HG02588 (cell line): ENCODE measurements at regions not wholly inside any gene's neighbourhood (a gene's known extent, or its start where the extent isn't known, plus 50 kb on each side); places are given as distances from the start of the nearest gene placed in this dataset.
"Not testable (repeated sequence)": the region's sequence is repeated elsewhere in the genome, so short reads cannot be mapped to it uniquely, and the experiment has no call there.

Experiments used
- ATAC-seq: cut with Tn5 transposase; IDR thresholded peaks from one replicate; pipeline ENCODE4 v1.9.1; 2021; ENCODE audit warnings: mild to moderate bottlenecking, moderate library complexity; ENCODE audit not compliant: unreplicated experiment

- ATAC-seq = no peak
Observed at GRCh38 chr6:9744119-9744518, 670.8 kb downstream of the TFAP2A start.

GRCh38 chr6:9732056-9732455 lies 682.8 kb downstream of the TFAP2A start:
- no peak for ATAC-seq

- not testable (repeated sequence) for ATAC-seq
Observed at GRCh38 chr6:9725776-9726175, 689.1 kb downstream of the TFAP2A start.

GRCh38 chr6:9717568-9717967 lies 697.3 kb downstream of the TFAP2A start:
- ATAC-seq = no peak

- ATAC-seq = no peak
Observed at GRCh38 chr6:9711365-9711764, 703.5 kb downstream of the TFAP2A start.

GRCh38 chr6:9710574-9710973 lies 704.3 kb downstream of the TFAP2A start:
- ATAC-seq = no peak

- no peak for ATAC-seq
Observed at GRCh38 chr6:9708600-9708999, 706.3 kb downstream of the TFAP2A start.

- no peak for ATAC-seq
Observed at GRCh38 chr6:9704989-9705388, 709.9 kb downstream of the TFAP2A start.

- no peak for ATAC-seq
Observed at GRCh38 chr6:9702914-9703313, 712.0 kb downstream of the TFAP2A start.

- no peak for ATAC-seq
Observed at GRCh38 chr6:9699888-9700287, 715.0 kb downstream of the TFAP2A start.

- no peak for ATAC-seq
Observed at GRCh38 chr6:9697263-9697931, 717.5 kb downstream of the TFAP2A start.

- ATAC-seq = no peak
Observed at GRCh38 chr6:9690388-9690787, 724.5 kb downstream of the TFAP2A start.

- not testable (repeated sequence) for ATAC-seq
Observed at GRCh38 chr6:9680727-9681126, 734.1 kb downstream of the TFAP2A start.

- no peak for ATAC-seq
Observed at GRCh38 chr6:9675122-9675521, 739.8 kb downstream of the TFAP2A start.

- ATAC-seq = no peak
Observed at GRCh38 chr6:9659848-9660247, 755.0 kb downstream of the TFAP2A start.

GRCh38 chr6:9657994-9658393 lies 756.9 kb downstream of the TFAP2A start:
- ATAC-seq = no peak

GRCh38 chr6:9647599-9647998 lies 767.3 kb downstream of the TFAP2A start:
- no peak for ATAC-seq

- no peak for ATAC-seq
Observed at GRCh38 chr6:9647071-9647445, 767.8 kb downstream of the TFAP2A start.

GRCh38 chr6:9646342-9647070 lies 768.4 kb downstream of the TFAP2A start:
- no peak for ATAC-seq

GRCh38 chr6:9638861-9639260 lies 776.0 kb downstream of the TFAP2A start:
- ATAC-seq = no peak

GRCh38 chr6:9634776-9635175 lies 780.1 kb downstream of the TFAP2A start:
- no peak for ATAC-seq

- no peak for ATAC-seq
Observed at GRCh38 chr6:9632026-9632425, 782.8 kb downstream of the TFAP2A start.

- ATAC-seq = no peak
Observed at GRCh38 chr6:9628819-9629218, 786.1 kb downstream of the TFAP2A start.
